ENCODE measurements at regions not wholly inside any gene's neighbourhood (a gene's known extent, or its start where the extent isn't known, plus 50 kb on each side); places are given as distances from the start of the nearest gene placed in this dataset.

- no peak for TF ChIP-seq CTCF (conservative IDR thresholded peaks at IDR 0.05; ENCODE audit: low read depth, low read length)
- no peak for TF ChIP-seq EZH2 (IDR thresholded peaks at IDR 0.05; ENCODE audit: low read length, unreplicated experiment)
- TF ChIP-seq EZH2phosphoT487 (IDR thresholded peaks at IDR 0.05; ENCODE audit: borderline replicate concordance, low read length) = no peak
Observed at GRCh38 chrX:39322496-39322895, 521.2 kb downstream of the MID1IP1 start.
